Lower leg skin (tissue), 4 donors: ENCODE measurements at regions not wholly inside any gene's neighbourhood (a gene's known extent, or its start where the extent isn't known, plus 50 kb on each side); places are given as distances from the start of the nearest gene placed in this dataset.

ENCODE experiments used
- DNase-seq, 2 donors: peaks; one replicate each; pipeline ENCODE4 v3.0.0-alpha.2; 2019; ENCODE audit warnings: low spot score in 2 of 2
- H3K4me3 ChIP-seq: fragments of 200-600 bp; sonication (generic); 2 replicates; pipeline ENCODE4 v1.5.1; 2017; ENCODE audit warnings: mild to moderate bottlenecking, low read depth; ENCODE audit not compliant: poor library complexity, severe bottlenecking
- CTCF ChIP-seq, 3 donors: fragments of 450-650 bp; IDR thresholded peaks; one replicate each; pipeline ENCODE4 v1.5.1; 2016; ENCODE audit warnings: antibody characterized with exemption in 3 of 3, mild to moderate bottlenecking in 3 of 3, moderate library complexity in 2 of 3
- POLR2A ChIP-seq, 2 donors: fragments of 450-650 bp; IDR thresholded peaks; one replicate each; pipeline ENCODE4 v1.6.1; 2016 to 2017; ENCODE audit warnings: antibody characterized with exemption in 2 of 2, mild to moderate bottlenecking in 1 of 2, moderate library complexity in 1 of 2
- WGBS, 2 donors: methylation state at CpG; one replicate each; pipeline ENCODE4 v1.1.5; 2018; 5-methylcytosine and 5-hydroxymethylcytosine counted together
- intact Hi-C: fragments of 100-400 bp; cut with DNase I; formaldehyde crosslinking; loops from one replicate; pipeline ENCODE4 v1.15.0; 2023; ENCODE audit warnings: low total_unique reads

- DNase-seq, result no peak
- intact Hi-C loops, result no loop called here
- no peak for TF ChIP-seq CTCF (IDR thresholded peaks at IDR 0.05)
- no peak for TF ChIP-seq POLR2A (IDR thresholded peaks at IDR 0.05)
- no peak overlapping the region for H3K4me3 ChIP-seq
- WGBS, 2 donors, result 62 to 63% methylated on average over 5 of the region's 5 CpGs
Observed at GRCh38 chr2:19607400-19607799, 249.0 kb upstream of the OSR1 start.

GRCh38 chr2:19600982-19601381 lies 242.6 kb upstream of the OSR1 start:
- DNase-seq, result no peak
- intact Hi-C loops, result no loop called here
- 69 to 71% methylated on average over 2 of the region's 2 CpGs for WGBS, 2 donors
- no peak for TF ChIP-seq POLR2A (IDR thresholded peaks at IDR 0.05)
- TF ChIP-seq CTCF (IDR thresholded peaks at IDR 0.05), result no peak
- no peak overlapping the region for H3K4me3 ChIP-seq

- TF ChIP-seq CTCF (IDR thresholded peaks at IDR 0.05), result no peak
- no peak for TF ChIP-seq POLR2A (IDR thresholded peaks at IDR 0.05)
- no peak overlapping the region for H3K4me3 ChIP-seq
- DNase-seq, result no peak
- intact Hi-C loops, result no loop called here
Observed at GRCh38 chr2:19600506-19600905, 242.1 kb upstream of the OSR1 start.

GRCh38 chr2:19598971-19599370 lies 240.5 kb upstream of the OSR1 start:
- TF ChIP-seq POLR2A (IDR thresholded peaks at IDR 0.05) (no peak), CTCF (IDR thresholded peaks at IDR 0.05) (no peak)
- DNase-seq, result no peak
- no peak overlapping the region for H3K4me3 ChIP-seq
- intact Hi-C loops, result no loop called here
- WGBS, 2 donors, result 48 to 66% methylated on average over 3 of the region's 3 CpGs

GRCh38 chr2:19592197-19592596 lies 233.8 kb upstream of the OSR1 start:
- DNase-seq, result no peak
- intact Hi-C loops, result no loop called here
- TF ChIP-seq POLR2A (IDR thresholded peaks at IDR 0.05), result no peak
- no peak for TF ChIP-seq CTCF (IDR thresholded peaks at IDR 0.05)
- H3K4me3 ChIP-seq, result no peak overlapping the region

- no peak for DNase-seq
- WGBS, 2 donors, result 72 to 73% methylated on average over 4 of the region's 4 CpGs
- H3K4me3 ChIP-seq, result no peak overlapping the region
- no peak for TF ChIP-seq CTCF (IDR thresholded peaks at IDR 0.05)
- TF ChIP-seq POLR2A (IDR thresholded peaks at IDR 0.05), result no peak
- intact Hi-C loops, result no loop called here
Observed at GRCh38 chr2:19589791-19590190, 231.4 kb upstream of the OSR1 start.
